Thyroid gland (tissue), 4 donors: ENCODE measurements at regions not wholly inside any gene's neighbourhood (a gene's known extent, or its start where the extent isn't known, plus 50 kb on each side); places are given as distances from the start of the nearest gene placed in this dataset.

Experiments
- DNase-seq, 2 donors: peaks; one replicate each; pipeline ENCODE4 v3.0.0-alpha.2; 2019
- H3K27ac ChIP-seq, 3 donors: fragments of 200-600 bp; sonication (generic); 1 replicate in 2 of 3; 2 replicates in 1 of 3; pipeline ENCODE4 v1.5.1; 2016 to 2019; ENCODE audit warnings: mild to moderate bottlenecking in 1 of 3, moderate library complexity in 1 of 3
- H3K27me3 ChIP-seq: fragments of 200-600 bp; sonication (generic); one replicate; pipeline ENCODE4 v1.5.1; 2019
- H3K36me3 ChIP-seq, 2 donors: fragments of 200-600 bp; sonication (generic); one replicate each; pipeline ENCODE4 v1.5.1; 2016 to 2019
- H3K4me1 ChIP-seq, 2 donors: fragments of 200-600 bp; sonication (generic); one replicate each; pipeline ENCODE4 v1.5.1; 2017 to 2019
- H3K4me3 ChIP-seq, 3 donors: fragments of 200-600 bp; sonication (generic); replicated peaks in 1 of 3; 1 replicate in 2 of 3; 2 replicates in 1 of 3; pipeline ENCODE4 v1.5.1; 2016; ENCODE audit warnings: mild to moderate bottlenecking in 1 of 3
- H3K9me3 ChIP-seq: fragments of 200-600 bp; sonication (generic); one replicate; pipeline ENCODE4 v1.5.1; 2017
- POLR2A ChIP-seq, 2 donors: fragments of 450-650 bp; IDR thresholded peaks; one replicate each; pipeline ENCODE4 v1.6.1; 2017; ENCODE audit warnings: antibody characterized with exemption in 2 of 2, mild to moderate bottlenecking in 2 of 2, moderate library complexity in 1 of 2
- WGBS, 2 donors: methylation state at CpG; one replicate each; pipeline ENCODE4 v1.1.5; 2017; 5-methylcytosine and 5-hydroxymethylcytosine counted together
- intact Hi-C: fragments of 100-400 bp; cut with DNase I; formaldehyde crosslinking; loops from one replicate; pipeline ENCODE4 v1.15.1; 2023
- TF ChIP-seq, protein P1 (sequence below), 6 experiments: fragments of 200-600 bp in 3 of 6; fragments of 450-650 bp in 3 of 6; sonication (generic) in 3 of 6; IDR thresholded peaks; one replicate each; pipeline ENCODE4 v1.5.1; 2016 to 2019; ENCODE audit warnings: antibody characterized with exemption in 6 of 6, mild to moderate bottlenecking in 2 of 6, inconsistent platforms in 1 of 6, moderate library complexity in 1 of 6

DNA sequence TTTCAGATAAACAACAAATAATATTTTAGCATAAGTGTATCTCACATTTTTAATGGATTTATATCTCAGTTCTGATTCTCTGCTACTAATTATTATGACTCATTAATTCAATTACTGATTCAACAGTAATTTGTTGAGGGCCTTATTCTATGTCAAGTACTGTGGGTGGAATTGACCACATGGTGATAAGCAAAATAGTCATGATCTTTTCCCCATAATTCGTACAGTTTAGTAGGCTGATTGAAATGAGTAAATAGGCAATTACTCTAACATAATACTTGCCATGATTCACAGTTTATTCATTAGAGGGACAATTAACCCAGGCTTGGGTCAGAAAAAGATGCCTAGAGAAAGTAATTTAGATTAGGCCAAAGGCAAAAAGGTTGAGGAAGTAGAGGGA, 60.9 kb upstream of the SLC4A7 start:
- intact Hi-C loops, result no loop called here
- Histone ChIP-seq H3K9me3 (no peaks in the 10 kb centered on the region), H3K4me3 (no peak overlapping the region), H3K4me1 (peaks cover 0 to 4% of the 10 kb centered on the region in 2 donors), H3K27me3 (no peaks in the 10 kb centered on the region), H3K36me3 (no peaks in the 10 kb centered on the region), H3K27ac (no peak overlapping the region)
- DNase-seq, result no peak
- TF ChIP-seq, protein P1, sequence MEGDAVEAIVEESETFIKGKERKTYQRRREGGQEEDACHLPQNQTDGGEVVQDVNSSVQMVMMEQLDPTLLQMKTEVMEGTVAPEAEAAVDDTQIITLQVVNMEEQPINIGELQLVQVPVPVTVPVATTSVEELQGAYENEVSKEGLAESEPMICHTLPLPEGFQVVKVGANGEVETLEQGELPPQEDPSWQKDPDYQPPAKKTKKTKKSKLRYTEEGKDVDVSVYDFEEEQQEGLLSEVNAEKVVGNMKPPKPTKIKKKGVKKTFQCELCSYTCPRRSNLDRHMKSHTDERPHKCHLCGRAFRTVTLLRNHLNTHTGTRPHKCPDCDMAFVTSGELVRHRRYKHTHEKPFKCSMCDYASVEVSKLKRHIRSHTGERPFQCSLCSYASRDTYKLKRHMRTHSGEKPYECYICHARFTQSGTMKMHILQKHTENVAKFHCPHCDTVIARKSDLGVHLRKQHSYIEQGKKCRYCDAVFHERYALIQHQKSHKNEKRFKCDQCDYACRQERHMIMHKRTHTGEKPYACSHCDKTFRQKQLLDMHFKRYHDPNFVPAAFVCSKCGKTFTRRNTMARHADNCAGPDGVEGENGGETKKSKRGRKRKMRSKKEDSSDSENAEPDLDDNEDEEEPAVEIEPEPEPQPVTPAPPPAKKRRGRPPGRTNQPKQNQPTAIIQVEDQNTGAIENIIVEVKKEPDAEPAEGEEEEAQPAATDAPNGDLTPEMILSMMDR (IDR thresholded peaks at IDR 0.05), result no peak
- no peak for TF ChIP-seq POLR2A (IDR thresholded peaks at IDR 0.05)
- 78 to 80% methylated on average over 1 of the region's 1 CpG for WGBS, 2 donors

DNA sequence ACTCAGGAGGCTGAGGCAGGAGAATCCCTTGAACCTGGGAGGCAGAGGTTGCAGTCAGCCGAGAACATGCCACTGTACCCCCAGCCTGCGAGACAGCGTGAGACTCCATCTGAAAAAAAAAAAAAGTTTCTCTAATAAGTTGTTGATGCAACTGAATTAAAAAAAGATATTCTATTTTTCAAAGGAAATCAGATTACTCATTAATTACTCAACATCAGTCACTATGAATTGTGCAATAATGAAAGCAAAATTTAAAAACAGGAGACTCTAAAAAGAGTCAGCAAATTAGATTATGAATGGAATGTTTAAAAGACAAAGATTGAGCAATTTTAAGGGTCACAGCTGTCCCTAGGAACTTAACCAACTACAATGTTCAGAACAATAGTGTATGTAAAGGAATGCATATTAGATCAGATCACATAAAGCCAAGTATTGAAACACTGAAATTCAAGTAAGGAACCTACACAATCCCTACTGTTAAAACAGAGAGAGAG, 60.2 kb upstream of the SLC4A7 start:
- no peaks in the 10 kb centered on the region for H3K27me3 ChIP-seq
- peaks cover 0 to 4% of the 10 kb centered on the region in 2 donors for H3K4me1 ChIP-seq
- no peak overlapping the region for H3K4me3 ChIP-seq
- intact Hi-C loops, result no loop called here
- no peak overlapping the region for H3K27ac ChIP-seq
- WGBS, 2 donors, result 83 to 91% methylated on average over 3 of the region's 3 CpGs
- no peak for DNase-seq
- H3K36me3 ChIP-seq, result no peaks in the 10 kb centered on the region
- TF ChIP-seq POLR2A (IDR thresholded peaks at IDR 0.05), result no peak
- TF ChIP-seq, protein P1 (IDR thresholded peaks at IDR 0.05), result no peak
- no peaks in the 10 kb centered on the region for H3K9me3 ChIP-seq

DNA sequence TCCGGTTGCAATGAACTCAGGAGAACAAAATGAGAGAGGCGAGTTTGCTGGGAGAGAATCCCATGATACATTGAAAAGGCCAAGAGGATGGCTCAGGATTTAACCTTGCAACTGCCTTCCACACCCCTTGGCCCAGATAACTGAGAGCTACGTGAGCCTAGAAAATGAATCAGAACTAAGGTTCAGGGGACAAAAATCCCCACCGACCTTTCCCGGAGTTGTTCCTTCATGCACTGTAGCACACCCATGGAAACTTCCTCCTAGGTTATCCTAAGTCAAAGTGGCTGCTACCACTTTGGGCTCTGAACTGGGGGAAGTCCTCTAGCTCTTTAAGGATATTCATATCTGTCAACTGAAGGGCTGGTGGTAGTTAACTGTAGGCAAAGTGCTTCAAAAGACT, 58.3 kb upstream of the SLC4A7 start:
- intact Hi-C loops, result no loop called here
- WGBS, 2 donors, result 53 to 65% methylated on average over 5 of the region's 5 CpGs
- Histone ChIP-seq H3K9me3 (no peaks in the 10 kb centered on the region), H3K4me1 (peaks cover 0 to 4% of the 10 kb centered on the region in 2 donors), H3K4me3 (no peak overlapping the region), H3K36me3 (no peaks in the 10 kb centered on the region), H3K27ac (peak overlapping the region in 1 of 3 donors; percentile 19), H3K27me3 (no peaks in the 10 kb centered on the region)
- TF ChIP-seq, protein P1 (IDR thresholded peaks at IDR 0.05), result no peak
- no peak for TF ChIP-seq POLR2A (IDR thresholded peaks at IDR 0.05)
- DNase-seq, result no peak

DNA sequence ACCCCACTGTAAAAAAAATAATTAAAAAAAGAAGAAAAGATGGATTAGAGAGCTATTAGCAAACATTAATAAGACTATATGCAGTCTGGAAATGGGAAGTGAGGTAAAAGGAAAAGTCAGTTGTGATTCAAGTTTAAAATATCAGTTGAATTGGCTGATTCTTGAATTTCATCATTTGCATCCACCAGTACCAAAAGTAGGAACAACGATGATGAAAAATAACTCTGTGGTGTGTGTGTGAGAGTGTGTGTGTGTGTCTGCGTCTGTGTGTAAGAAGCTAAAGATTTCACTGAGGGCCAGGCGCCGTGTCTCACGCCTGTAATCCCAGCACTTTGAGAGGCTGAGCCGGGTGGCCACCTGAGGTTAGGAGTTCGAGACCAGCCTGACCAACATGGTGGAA, 56.0 kb upstream of the SLC4A7 start:
- Histone ChIP-seq H3K27me3 (no peaks in the 10 kb centered on the region), H3K9me3 (no peaks in the 10 kb centered on the region), H3K4me3 (no peak overlapping the region), H3K4me1 (peaks cover 5 to 6% of the 10 kb centered on the region in 2 donors), H3K36me3 (no peaks in the 10 kb centered on the region), H3K27ac (no peak overlapping the region)
- no peak for DNase-seq
- 93 to 94% methylated on average over 7 of the region's 7 CpGs for WGBS, 2 donors
- intact Hi-C loops, result no loop called here
- TF ChIP-seq POLR2A (IDR thresholded peaks at IDR 0.05), result no peak
- TF ChIP-seq, protein P1 (IDR thresholded peaks at IDR 0.05), result no peak

DNA sequence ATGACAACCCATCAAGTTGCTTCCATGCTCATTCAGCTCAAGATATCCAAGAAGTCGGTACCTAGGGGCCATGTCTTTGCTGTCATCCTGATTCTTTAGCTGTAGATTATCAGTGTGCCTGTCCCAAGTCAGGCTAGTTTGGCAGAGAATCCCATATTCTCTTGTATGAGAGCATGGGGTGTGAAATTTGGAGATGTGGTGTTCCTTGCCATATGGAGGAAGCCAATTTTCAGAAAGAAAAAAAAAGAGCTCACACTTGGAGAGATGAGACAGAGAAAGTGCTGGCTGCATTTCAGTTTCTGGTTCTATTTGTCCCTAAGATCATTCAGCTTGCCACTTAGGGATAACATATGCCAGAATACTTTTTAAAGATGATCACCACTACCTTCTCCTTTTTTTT, 52.3 kb upstream of the SLC4A7 start:
- TF ChIP-seq POLR2A (IDR thresholded peaks at IDR 0.05), result no peak
- TF ChIP-seq, protein P1 (IDR thresholded peaks at IDR 0.05), result no peak

More for the DNA sequence above, 52.3 kb upstream of the SLC4A7 start:
- intact Hi-C loops, result no loop called here
- Histone ChIP-seq H3K27me3 (no peaks in the 10 kb centered on the region), H3K36me3 (no peaks in the 10 kb centered on the region), H3K9me3 (no peaks in the 10 kb centered on the region), H3K27ac (no peak overlapping the region), H3K4me3 (no peak overlapping the region), H3K4me1 (peaks cover 24 to 27% of the 10 kb centered on the region in 2 donors)
- WGBS, 2 donors, result 90 to 91% methylated on average over 1 of the region's 1 CpG
- no peak for DNase-seq
